Small intestine (tissue), 7 donors: ENCODE measurements at regions not wholly inside any gene's neighbourhood (a gene's known extent, or its start where the extent isn't known, plus 50 kb on each side); places are given as distances from the start of the nearest gene placed in this dataset.

Experiments used
- DNase-seq, 2 donors: peaks; one replicate each; pipeline versions ENCODE4 v3.0.0 to v3.0.0-alpha.2; 2013
- FAIRE-seq: peaks from 2 replicates; lab custom pipeline; 2012; peaks lifted over from hg19 to GRCh38; lab: Jason Lieb, UNC
- H3K27ac ChIP-seq, 3 donors: one replicate each; pipeline ENCODE4 v1.5.1; 2013; ENCODE audit warnings: low read length in 2 of 3, mild to moderate bottlenecking in 2 of 3, control low read depth in 1 of 3, inconsistent platforms in 1 of 3, low read depth in 1 of 3, moderate library complexity in 1 of 3
- H3K27me3 ChIP-seq, 3 donors: one replicate each; pipeline ENCODE4 v1.6.1; 2013; ENCODE audit warnings: low read length in 3 of 3, inconsistent platforms in 1 of 3; ENCODE audit not compliant: control insufficient read depth in 3 of 3, insufficient read depth in 3 of 3
- H3K36me3 ChIP-seq, 3 donors: one replicate each; pipeline ENCODE4 v1.6.1; 2013; ENCODE audit warnings: low read length in 3 of 3, inconsistent platforms in 1 of 3, low read depth in 1 of 3, mild to moderate bottlenecking in 1 of 3, moderate library complexity in 1 of 3; ENCODE audit not compliant: control insufficient read depth in 3 of 3, insufficient read depth in 2 of 3
- H3K4me1 ChIP-seq, 3 donors: one replicate each; pipeline ENCODE4 v1.6.1; 2013; ENCODE audit warnings: low read length in 2 of 3, inconsistent platforms in 1 of 3, low read depth in 1 of 3, mild to moderate bottlenecking in 1 of 3, moderate library complexity in 1 of 3; ENCODE audit not compliant: control insufficient read depth in 3 of 3, insufficient read depth in 2 of 3
- H3K4me3 ChIP-seq, 3 donors: one replicate each; pipeline ENCODE4 v1.5.1; 2013; ENCODE audit warnings: low read length in 3 of 3, control low read depth in 1 of 3, inconsistent platforms in 1 of 3, low read depth in 1 of 3, mild to moderate bottlenecking in 1 of 3, moderate library complexity in 1 of 3
- H3K9me3 ChIP-seq, 2 donors: one replicate each; pipeline ENCODE4 v1.6.1; 2013; ENCODE audit warnings: low read depth in 1 of 2, low read length in 1 of 2; ENCODE audit not compliant: control insufficient read depth in 2 of 2, insufficient read depth in 1 of 2
- WGBS, 3 donors: extraction: QIAGEN DNeasy Blood & Tissue Kit; methylation state at CpG; one replicate each; pipeline ENCODE4 v1.1.7; 2013; 5-methylcytosine and 5-hydroxymethylcytosine counted together
- donor health status: healthy with polysubstance abuse.
- donor health status: control.
- donor health status: control.
- donor health status: Bipolar disorder and iron deficiency.
- donor health status: healthy.

DNA sequence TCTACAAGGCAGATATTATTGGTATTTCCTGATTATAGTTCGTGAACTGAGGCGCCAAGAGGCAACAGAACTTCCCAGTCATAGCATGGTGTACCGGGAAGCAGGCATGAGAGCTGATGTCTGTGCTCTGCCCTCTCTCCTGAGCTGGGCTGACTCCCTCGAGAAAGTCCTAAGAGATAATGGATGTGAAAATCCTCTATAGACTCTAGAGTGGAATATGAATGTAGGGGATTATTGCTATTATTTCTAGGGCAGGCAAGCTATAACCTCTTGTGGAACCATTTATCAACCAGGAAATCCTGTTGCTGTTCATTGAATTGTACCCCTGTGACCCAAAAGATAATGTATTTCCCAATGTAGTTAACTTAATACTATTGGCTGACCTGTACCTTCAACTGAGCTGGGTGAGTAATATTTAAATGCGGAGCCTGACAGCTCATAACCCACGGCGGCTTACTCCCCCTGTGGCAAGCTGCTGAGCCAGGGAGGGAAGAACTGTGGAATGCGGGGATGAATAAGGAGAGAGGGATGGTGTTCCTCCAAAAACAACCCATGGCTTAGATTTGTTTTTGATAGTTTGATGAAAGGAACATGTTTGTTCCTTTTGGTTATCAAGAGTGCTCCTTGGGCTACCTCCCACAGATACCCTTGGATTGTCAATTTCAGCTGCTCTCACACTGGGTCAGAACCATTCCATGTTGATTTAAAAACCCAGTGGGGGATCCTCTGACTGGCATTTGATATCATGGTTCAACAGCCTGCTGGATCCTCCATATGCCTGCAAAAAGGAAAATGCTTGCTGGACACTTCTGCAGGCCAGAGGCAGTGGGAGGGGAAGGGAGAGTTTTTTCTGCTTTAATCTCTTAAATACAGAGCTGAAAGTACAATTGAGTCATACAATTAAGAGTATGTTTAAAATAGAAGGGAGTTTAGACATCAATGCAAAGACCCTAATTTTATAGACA is 339.0 kb upstream of the BOD1L1 start:
- WGBS, 3 donors = 74 to 83% (median 81%) methylated on average over 8 of the region's 8 CpGs
- no peaks in the 10 kb centered on the region for H3K36me3 ChIP-seq
- H3K4me3 ChIP-seq = no peak overlapping the region
- H3K27ac ChIP-seq = no peak overlapping the region
- DNase-seq (no peak), FAIRE-seq (no peak)
- H3K4me1 ChIP-seq = no peaks in the 10 kb centered on the region
- H3K9me3 ChIP-seq = peaks cover 0 to 3% of the 10 kb centered on the region in 2 donors
- no peaks in the 10 kb centered on the region for H3K27me3 ChIP-seq

DNA sequence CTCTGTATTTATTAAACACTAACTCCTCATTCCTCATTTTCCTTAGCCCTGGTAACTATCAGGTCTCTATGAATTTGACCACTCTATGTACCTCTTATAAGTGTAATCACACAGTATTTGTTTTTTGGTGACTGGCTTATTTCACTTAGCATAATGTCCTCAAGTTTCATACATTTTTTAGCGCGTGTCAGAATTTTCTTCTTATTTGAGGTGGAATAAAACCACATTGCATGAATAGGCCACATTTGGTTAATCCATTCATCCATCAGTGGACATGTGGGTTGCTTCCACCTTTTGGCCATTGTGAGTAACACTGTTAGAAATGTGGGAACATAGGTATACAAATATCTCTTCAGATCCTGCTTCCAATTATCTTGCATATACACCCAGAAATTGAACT is 341.2 kb upstream of the BOD1L1 start:
- 97 to 100% (median 99%) methylated on average over 2 of the region's 2 CpGs for WGBS, 3 donors
- FAIRE-seq (no peak), DNase-seq (no peak)
- no peaks in the 10 kb centered on the region for H3K36me3 ChIP-seq
- no peak overlapping the region for H3K27ac ChIP-seq
- no peak overlapping the region for H3K4me3 ChIP-seq
- no peaks in the 10 kb centered on the region for H3K9me3 ChIP-seq
- H3K27me3 ChIP-seq = no peaks in the 10 kb centered on the region
- H3K4me1 ChIP-seq = no peaks in the 10 kb centered on the region

DNA sequence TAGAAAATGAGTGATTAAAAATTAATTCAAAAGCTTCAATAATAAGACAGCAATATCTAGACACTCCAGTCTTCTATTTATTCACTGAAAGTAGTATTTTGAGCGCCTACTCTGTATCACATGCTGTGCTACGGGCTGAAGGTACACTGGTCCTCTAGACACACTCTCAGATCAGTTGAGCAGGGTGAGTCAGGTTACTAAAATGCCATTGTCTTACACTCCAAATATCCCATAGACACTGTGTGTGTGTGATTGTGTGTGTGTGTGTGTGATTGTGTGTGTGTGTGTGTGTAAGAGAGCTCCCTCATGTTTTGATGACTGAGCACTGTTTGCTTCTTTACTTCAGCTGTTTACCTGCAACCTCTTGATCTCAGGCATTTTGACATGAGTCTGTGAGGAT is 342.8 kb upstream of the BOD1L1 start:
- Histone ChIP-seq H3K27me3 (no peaks in the 10 kb centered on the region), H3K4me3 (no peak overlapping the region), H3K27ac (no peak overlapping the region), H3K9me3 (no peaks in the 10 kb centered on the region), H3K4me1 (no peaks in the 10 kb centered on the region), H3K36me3 (no peaks in the 10 kb centered on the region)
- WGBS, 3 donors = 89 to 95% (median 95%) methylated on average over 2 of the region's 2 CpGs
- DNase-seq = no peak
- FAIRE-seq = no peak

DNA sequence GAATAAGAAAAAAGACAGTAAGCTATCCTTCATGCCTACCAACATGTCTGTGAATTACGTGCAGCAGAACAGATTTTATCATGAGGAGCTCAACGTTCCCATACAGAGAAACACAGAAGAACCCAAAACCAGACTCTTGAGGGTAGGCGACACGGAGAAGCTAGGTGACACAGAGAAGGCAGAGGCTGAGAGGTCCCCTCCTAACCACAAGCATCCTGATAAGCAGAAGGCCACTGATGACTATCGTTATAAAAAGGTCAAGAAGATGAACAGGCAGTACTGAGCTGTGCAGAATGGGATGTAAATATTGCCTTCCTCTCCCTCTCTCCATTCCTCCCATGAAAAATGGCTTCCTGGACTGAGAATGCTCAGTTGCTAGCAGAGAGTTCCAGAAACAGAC is 350.2 kb upstream of the BOD1L1 start:
- H3K27ac ChIP-seq = no peak overlapping the region
- WGBS, 3 donors = 59 to 84% (median 68%) methylated on average over 5 of the region's 5 CpGs
- H3K9me3 ChIP-seq = peaks cover 0 to 4% of the 10 kb centered on the region in 2 donors
- no peak for DNase-seq
- no peaks in the 10 kb centered on the region for H3K27me3 ChIP-seq
- FAIRE-seq = no peak
- no peak overlapping the region for H3K4me3 ChIP-seq
- H3K4me1 ChIP-seq = peaks cover 3 to 14% (median 5%) of the 10 kb centered on the region in 3 donors
- H3K36me3 ChIP-seq = no peaks in the 10 kb centered on the region

DNA sequence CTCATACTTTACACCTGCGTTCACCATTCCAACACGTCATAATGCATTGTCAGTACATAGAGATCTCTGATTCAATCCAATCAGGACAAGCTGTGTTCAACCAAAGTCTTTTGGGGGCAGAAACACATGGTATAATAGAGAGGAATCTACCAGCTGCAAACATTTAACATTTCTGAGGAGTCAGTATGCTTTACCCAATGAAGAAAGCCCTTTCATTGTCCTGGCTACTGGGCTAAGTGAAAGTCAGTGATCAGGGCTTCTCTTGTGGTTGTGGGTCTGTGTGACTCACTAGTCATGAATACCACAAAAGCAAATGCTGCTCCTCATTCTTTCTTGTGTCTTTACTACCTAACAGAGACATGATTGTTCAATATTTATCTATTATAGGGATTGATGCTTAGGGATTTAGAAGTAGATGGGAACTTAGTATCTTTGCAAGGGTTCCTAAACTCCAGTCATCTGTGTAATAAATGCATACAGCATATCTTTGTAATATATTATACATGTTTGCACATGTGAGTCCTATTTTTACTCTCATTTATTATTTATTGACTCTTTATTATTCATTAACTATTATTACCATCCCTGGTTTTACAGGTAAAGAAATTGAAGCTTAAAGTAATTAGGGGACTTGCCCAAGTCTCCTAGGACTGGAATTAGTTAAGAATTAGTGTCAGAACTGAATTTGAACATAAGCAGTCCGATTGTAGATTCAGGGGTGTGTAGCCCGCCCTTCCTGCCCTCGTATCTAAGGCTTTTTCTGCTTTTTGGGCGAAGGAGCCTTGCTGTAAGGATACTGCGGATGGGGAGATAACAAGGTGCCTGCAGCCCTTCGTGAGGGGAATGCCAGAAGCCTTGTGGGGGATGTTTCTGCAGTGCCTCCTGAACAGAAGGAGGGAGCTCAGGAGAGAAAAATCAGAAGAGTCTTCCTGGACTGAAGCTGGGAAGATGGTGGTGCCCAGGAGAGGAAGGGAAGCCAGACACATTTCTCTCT is 353.1 kb upstream of the BOD1L1 start:
- peak; percentile 53 to 55 for DNase-seq

DNA sequence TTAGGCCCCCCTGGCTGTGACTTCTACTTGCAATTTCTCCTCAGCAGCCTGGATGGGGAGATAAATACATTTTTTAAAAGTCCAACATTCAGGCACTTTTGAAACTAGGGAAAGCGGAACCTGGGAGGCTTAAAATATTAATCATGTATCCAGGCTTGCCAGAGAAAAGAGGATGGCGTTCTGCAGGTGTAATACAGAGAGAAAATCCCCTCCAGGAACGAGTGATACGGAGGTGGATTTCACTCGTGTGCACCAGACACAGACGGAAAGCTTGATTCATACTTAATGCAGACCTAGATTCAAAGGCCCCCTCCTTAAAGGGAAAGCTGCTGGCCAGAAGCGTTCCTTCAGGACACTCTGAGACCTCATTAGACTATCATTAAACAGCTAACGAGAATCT is 354.0 kb upstream of the BOD1L1 start:
- WGBS, 3 donors = 19 to 77% (median 42%) methylated on average over 8 of the region's 8 CpGs
- FAIRE-seq (no peak), DNase-seq (peak in 1 of 2 donors; percentile 22)
- peaks cover 3 to 21% (median 5%) of the 10 kb centered on the region in 3 donors for H3K4me1 ChIP-seq
- no peak overlapping the region for H3K4me3 ChIP-seq
- H3K27ac ChIP-seq = peak overlapping the region in 1 of 3 donors; percentile 83
- H3K36me3 ChIP-seq = no peaks in the 10 kb centered on the region
- H3K9me3 ChIP-seq = peaks cover 0 to under 1% of the 10 kb centered on the region in 2 donors
- no peaks in the 10 kb centered on the region for H3K27me3 ChIP-seq

More for the DNA sequence above, 353.1 kb upstream of the BOD1L1 start:
- Histone ChIP-seq H3K9me3 (peaks cover 0 to 4% of the 10 kb centered on the region in 2 donors), H3K4me1 (peaks cover 3 to 21% (median 5%) of the 10 kb centered on the region in 3 donors), H3K27ac (peak overlapping the region in 1 of 3 donors; percentile 83), H3K27me3 (no peaks in the 10 kb centered on the region), H3K36me3 (no peaks in the 10 kb centered on the region), H3K4me3 (no peak overlapping the region)
- WGBS, 3 donors = 15 to 48% (median 45%) methylated on average over 8 of the region's 8 CpGs
- no peak for FAIRE-seq

DNA sequence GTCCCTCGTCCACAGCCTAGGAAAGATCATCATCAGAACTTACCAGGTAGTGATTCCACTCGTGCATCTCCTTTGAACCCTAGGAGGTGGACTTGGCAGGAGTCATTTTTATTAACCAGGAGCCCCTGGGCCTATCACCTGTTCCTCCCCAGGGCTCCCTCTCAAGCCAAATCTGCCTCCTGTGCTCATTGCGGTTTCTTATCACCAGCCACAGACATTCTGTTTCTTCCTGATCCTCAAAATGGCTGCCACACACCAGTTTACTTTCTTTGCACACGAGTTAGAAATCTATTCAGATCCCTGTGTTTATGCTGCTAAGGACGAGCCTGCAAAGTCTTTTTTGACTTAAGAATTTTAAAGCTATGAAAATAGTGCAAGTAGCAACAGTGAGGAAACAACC is 354.5 kb upstream of the BOD1L1 start:
- no peaks in the 10 kb centered on the region for H3K36me3 ChIP-seq
- DNase-seq = no peak
- no peaks in the 10 kb centered on the region for H3K9me3 ChIP-seq
- no peaks in the 10 kb centered on the region for H3K27me3 ChIP-seq
- no peak overlapping the region for H3K4me3 ChIP-seq
- FAIRE-seq = no peak
- WGBS, 3 donors = 17 to 37% (median 30%) methylated on average over 5 of the region's 5 CpGs
- peaks cover 3 to 21% (median 5%) of the 10 kb centered on the region in 3 donors for H3K4me1 ChIP-seq
- H3K27ac ChIP-seq = no peak overlapping the region

DNA sequence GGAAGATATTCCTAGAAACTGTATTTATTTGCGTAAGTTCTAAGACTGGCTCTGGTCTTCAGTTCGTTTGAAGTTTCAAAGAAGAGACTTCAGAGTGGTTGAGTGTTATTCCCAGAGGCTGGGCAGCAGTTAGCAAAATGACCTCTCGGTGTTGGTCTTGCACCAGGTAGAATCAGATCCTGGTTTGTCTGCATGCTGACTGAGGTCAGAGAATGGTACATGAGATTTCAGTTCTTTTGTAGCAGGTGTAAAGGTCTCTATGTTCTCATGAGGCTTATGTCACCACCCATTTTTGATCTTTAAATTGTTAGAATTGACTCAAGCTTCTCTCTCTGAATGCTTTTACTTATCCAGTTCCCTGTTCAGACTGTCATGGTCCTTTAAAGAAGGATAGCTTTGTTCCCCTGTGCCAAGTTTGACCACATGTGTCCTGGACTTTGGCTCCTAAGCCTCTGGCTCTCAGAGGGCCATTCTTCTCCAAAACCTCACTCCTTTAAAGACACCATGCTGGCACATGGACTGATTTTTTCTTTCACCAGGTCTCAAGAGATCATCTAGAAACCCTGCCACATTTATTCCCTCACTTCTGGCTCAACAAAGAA is 355.8 kb upstream of the BOD1L1 start:
- FAIRE-seq (no peak), DNase-seq (peak in 1 of 2 donors; percentile 44)
- H3K27me3 ChIP-seq = no peaks in the 10 kb centered on the region
- peaks cover 3 to 21% (median 5%) of the 10 kb centered on the region in 3 donors for H3K4me1 ChIP-seq
- no peaks in the 10 kb centered on the region for H3K9me3 ChIP-seq
- no peaks in the 10 kb centered on the region for H3K36me3 ChIP-seq
- no peak overlapping the region for H3K4me3 ChIP-seq
- H3K27ac ChIP-seq = no peak overlapping the region
- 71 to 79% (median 75%) methylated on average over 3 of the region's 3 CpGs for WGBS, 3 donors
